Hippocampal formation (tissue), 2 donors: ENCODE measurements at regions not wholly inside any gene's neighbourhood (a gene's known extent, or its start where the extent isn't known, plus 50 kb on each side); places are given as distances from the start of the nearest gene placed in this dataset.
A peak's percentile ranks its signal among the peaks of the same experiment; 100 is the strongest.
"Not testable (repeated sequence)": the region's sequence is repeated elsewhere in the genome, so short reads cannot be mapped to it uniquely, and the experiment has no call there.

Experiments used
- DNase-seq, 2 donors: peaks; one replicate each; lab custom pipeline; 2025; lab: John Stamatoyannopoulos, UW

DNA sequence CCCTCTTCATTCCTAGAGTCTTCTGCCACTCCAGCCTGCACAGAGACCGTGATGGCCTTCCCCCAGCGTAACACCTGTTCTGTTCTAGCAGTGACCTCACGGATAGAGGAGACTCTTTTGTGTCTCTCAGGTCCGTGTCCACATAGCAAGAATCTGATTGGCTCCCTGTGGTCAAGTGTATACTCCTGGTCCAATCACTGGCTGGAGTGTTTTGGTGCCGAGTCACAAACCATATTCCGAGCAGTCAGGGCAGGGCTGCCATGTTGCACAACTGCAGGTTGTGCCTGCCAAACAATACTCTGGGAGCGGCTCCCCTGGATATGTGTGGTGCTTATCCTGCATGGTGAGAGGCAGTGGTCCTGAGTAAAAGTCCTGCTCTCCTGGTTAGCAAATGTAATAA is 402.4 kb downstream of the KCNRG start:
- DNase-seq = no peak

DNA sequence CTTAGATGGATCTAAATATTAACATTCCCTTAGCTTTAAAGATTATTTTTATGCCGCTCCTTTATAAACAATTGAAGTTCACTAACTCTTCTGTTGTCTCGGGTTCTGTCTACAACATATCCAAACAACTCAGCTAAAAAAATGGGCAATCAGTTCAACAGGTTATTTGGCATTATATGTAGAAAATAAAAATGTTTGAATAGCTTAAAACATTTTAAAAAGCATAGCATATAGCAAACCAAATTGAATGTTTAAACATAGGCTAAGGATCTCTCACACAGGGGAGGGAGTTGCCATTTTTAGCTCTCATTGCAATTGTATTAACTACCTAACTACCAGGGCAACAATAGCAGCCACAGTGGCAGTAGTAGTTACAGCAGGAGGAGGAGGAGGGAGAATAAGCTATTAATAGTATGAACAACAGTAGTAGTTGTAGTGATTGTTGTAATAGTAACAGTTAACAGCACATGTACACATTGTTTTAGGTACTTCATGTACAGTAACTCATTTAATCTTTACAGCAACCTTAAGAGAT is 404.2 kb downstream of the KCNRG start:
- DNase-seq = no peak

GRCh38 chr13:50419896-50420295 is 404.7 kb downstream of the KCNRG start:
- DNase-seq = peak in 1 of 2 donors; percentile 6

DNA sequence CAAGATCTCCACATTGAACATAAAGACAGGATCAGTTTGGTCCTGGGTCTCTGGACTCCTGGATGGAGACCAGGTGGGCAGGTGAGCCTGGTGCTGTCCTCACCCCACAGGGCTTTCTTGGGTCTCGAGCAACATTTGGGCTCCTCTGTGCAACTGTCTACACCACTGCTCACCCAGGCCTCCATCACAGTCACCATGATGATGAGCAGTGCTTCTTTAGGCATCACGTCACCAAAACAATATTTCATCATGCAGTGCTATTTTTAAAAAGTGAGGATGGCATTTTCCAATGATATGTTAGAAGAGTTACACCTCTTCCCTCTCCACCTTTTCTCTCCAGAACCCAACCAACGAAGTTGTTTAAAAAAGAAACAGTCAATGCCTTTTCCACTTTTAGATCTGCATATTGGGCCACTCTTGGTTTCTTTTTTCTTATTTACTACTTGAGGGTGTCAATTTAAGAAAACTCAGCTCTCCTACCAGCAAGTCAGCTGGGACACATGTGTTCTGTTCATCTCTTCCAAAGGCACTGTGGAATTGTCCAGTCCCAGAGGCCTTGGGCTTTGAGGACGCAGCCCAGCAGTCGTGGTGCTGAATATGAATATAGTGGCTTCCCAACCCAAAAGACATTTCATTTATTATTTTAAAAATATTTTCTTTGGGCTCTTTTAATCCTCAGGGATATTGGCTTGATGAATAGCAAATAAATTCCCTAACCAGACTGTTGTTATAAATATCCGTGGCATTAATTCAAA is 405.7 kb downstream of the KCNRG start:
- no peak for DNase-seq

DNA sequence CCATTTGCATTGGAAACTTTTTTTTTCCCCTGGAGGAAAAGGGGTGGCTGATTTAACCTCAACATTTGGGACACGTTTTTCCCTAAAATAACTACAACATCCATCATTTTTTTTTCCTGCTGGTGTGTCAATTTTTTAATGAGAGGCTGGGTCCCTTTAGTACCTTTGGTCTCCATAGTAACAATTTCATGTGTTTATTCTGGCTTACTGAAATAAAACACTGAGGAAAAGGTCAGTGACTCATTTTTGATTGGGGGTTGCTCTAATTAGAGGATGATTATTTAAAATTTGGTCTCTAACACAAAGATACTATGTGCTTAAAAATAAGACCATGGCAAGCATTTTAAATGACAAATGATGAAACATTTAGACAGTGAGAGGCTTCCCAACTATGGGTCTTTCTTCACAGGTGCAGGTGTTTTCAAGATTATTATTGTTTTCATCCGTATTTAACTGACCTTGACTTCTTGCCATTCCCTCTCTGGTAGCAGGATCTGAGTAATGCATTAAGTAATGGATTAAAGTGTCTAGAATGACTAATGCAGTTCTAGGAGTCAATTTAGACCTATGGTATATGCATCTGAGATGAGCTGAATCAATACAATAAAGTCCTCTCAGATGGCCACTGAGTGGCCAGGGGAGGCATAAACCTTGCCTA is 406.4 kb downstream of the KCNRG start:
- DNase-seq = no peak

GRCh38 chr13:50422181-50423148 is 407.2 kb downstream of the KCNRG start:
- DNase-seq = no peak

GRCh38 chr13:50424993-50425392 is 409.7 kb downstream of the KCNRG start:
- DNase-seq = no peak

- DNase-seq = no peak
These were observed 410.5 kb downstream of the KCNRG start for GRCh38 chr13:50425772-50426171.

- DNase-seq = no peak
These were observed 411.7 kb downstream of the KCNRG start for GRCh38 chr13:50426927-50427326.

DNA sequence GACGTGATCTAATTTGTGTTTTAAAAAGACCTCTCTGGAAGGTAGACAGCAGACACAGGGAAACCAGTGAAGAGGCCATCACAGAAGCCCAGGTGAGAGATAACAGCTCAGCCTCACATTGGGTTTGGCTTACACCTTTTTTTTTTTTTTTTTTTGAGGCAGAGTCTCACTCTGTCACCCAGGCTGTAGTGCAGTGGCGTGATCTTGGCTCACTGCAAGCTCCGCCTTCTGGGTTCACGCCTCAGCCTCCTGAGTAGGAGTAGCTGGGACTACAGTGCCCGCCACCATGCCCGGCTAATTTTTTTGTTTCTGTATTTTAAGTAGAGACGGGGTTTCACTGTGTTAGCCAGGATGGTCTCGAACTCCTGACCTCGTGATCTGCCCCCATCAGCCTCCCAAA is 412.3 kb downstream of the KCNRG start:
- DNase-seq = not testable (repeated sequence)

DNA sequence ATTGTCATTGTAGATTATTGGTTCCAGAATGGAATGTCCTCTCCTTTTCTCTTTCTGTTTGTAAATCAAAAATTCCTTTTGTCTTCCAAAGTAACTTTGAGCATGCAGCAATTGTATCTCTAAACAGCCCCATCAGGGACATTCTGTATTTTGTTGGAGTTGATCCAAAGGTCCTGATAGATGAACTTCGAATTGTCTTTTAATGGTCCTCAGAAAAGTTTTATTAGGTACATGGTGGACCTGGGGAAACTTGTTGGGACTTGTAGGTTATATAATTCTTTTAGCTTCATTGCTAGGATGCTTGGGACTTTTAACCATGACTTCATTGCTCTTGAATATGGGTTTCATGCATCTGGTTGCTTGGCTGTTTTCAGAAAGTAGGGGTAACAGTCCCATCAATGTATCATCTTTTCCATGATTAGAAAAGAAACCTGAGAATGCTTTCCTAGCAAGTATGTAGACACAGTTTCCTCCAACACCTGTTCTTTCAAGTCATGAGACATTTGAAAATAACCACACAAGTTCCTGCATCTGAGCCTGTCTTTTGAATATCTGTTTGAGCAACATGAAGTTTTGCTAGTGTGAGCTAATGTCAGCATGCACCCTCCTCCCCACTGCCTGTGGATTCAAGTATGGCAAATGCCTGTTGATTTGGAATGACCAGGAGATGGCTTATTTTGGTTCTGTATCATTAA is 413.1 kb downstream of the KCNRG start:
- no peak for DNase-seq

GRCh38 chr13:50435011-50435410 is 408.5 kb downstream of the DLEU7 start:
- DNase-seq = no peak

DNA sequence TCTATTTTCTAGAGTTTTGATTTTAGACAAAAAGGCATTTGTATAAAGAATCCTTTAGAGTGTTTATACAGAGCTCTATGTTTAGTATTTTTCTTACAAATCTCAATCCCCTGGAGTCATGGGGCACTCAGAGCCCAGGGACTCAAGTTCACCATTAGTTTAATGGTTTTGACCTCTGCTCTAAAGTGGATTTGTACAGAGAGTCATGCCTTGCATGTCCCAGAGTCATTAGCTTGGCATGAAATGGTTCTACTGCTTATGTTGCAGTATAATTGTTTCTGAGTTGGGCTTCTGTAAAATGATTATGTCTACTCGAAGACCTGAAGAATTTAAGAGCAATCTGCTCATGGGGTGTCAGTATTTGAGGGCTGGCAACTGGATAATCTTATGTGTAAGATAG is 406.2 kb downstream of the DLEU7 start:
- DNase-seq = no peak

- no peak for DNase-seq
These were observed 405.1 kb downstream of the DLEU7 start for GRCh38 chr13:50438351-50438750.

DNA sequence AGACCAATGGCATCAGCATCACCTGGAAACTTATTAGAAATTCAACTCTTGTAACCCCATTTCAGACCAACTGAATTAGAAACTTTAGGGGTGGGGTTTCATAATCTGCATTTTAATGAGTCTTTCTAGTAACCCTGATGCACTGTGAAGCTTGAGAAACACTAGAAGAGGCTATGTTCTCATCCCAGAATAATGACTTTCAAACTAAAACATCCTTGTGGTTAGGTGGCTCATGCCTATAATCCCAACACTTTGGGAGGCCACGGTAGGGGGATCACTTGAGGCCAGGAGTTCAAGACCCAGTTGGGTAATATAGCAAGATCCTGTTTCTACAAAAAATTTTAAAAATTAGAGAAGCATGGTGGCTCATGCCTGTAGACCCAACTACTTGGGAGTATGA is 402.4 kb downstream of the DLEU7 start:
- DNase-seq = no peak

DNA sequence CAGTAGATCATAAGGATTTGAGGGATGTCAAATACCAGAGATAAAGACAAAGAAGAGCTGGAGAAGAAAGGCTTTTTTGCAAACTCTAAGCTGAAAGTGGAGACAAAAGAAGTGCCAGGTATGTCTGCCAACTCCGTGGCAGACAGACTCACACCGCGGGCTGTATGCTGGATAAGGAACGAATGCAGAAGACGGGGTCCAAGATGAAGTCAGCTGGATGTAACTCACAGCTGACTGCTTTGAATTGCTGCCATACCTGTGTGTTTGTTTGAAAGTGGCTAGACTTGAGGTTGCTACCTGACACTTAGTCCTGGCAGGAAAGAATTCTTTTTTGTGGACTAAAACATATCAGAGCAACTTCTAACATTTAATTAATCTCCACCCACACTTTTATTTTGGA is 398.8 kb downstream of the DLEU7 start:
- no peak for DNase-seq

- DNase-seq = no peak
These were observed 396.9 kb downstream of the DLEU7 start for GRCh38 chr13:50446611-50447010.

GRCh38 chr13:50448535-50448998 is 394.9 kb downstream of the DLEU7 start:
- DNase-seq = no peak

- DNase-seq = no peak
These were observed 394.0 kb downstream of the DLEU7 start for GRCh38 chr13:50449465-50449864.

DNA sequence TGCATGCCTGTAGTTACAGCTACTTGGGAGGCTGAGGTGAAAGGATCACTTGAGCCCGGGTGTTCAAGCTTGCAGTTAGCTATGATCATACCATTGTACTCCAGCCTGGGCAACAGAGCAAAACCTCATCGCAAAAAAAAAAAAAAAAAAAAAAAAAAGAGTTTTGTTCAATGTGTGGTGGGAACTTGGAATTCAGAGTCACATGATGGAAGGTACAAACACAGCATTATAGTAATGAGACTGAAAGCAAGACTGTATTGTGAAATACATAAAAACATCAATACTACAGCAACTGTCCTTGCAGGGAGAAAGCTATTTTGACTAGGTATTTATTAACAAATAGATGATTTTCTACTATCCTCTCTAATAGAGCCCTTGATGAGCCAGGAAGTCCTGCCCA is 393.2 kb downstream of the DLEU7 start:
- no peak for DNase-seq

DNA sequence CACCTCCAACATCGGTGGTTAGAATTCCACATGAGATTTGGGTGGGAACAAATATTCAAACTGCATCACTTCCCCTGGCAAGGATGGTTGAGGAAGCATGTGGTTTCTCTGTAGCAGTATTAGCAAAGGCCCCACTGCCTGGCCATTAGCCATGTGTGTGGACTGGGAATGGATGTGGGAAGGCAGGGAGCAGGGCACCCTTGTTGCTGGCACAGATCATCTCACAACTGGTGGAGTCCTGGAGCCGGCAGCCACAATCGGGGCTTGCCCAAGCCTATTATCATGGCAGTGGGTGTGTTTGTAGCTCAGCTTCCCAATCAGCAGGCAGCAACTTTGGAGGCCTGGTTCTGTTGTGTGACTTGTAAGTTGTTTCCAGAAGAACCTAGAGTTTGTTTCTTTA is 391.9 kb downstream of the DLEU7 start:
- DNase-seq = no peak

DNA sequence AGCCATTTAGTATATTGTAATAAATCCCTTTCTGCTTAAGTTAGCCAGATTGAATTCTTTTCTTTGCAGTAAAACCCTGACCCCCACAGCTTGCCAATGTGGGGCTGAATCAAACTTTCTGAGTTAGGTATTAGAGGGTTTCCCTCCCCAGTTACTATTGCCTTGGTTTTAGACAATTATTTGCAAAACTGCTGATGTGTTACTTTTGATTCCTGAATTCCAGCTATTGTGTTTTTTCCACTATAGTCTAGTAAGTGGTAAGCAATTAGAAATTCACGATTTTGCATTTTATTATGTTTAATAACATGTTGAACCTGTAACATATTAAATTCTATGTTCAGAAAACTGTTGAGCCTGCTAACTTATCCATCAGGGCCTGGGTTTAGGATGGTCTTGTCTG is 391.5 kb downstream of the DLEU7 start:
- no peak for DNase-seq
